Activated naive CD8-positive, alpha-beta T cell treated with anti-CD3 and anti-CD28 coated beads, Interleukin-2, amount 50 U/mL, for 24 hours (primary cell): ENCODE measurements at regions not wholly inside any gene's neighbourhood (a gene's known extent, or its start where the extent isn't known, plus 50 kb on each side); places are given as distances from the start of the nearest gene placed in this dataset.

Experiments
- ATAC-seq: fragments of 150-1000 bp; cut with Tn5 transposase; one replicate; pipeline ENCODE4 v1.10.0; 2021
- DNase-seq: peaks from one replicate; pipeline ENCODE4 v3.0.0; 2021
- H3K27ac Mint-ChIP-seq: one replicate; pipeline ENCODE4 v1.8.0; 2021; ENCODE audit warnings: mild to moderate bottlenecking, mixed read lengths
- H3K27me3 Mint-ChIP-seq: one replicate; pipeline ENCODE4 v1.8.0; 2021; ENCODE audit warnings: mixed read lengths
- H3K36me3 Mint-ChIP-seq: one replicate; pipeline ENCODE4 v1.8.0; 2021; ENCODE audit warnings: low read depth, mixed read lengths
- H3K4me1 Mint-ChIP-seq: one replicate; pipeline ENCODE4 v1.8.0; 2021; ENCODE audit warnings: mixed read lengths
- H3K4me3 Mint-ChIP-seq: one replicate; pipeline ENCODE4 v1.8.0; 2021; ENCODE audit warnings: mild to moderate bottlenecking, moderate library complexity, mixed read lengths
- H3K9me3 Mint-ChIP-seq: one replicate; pipeline ENCODE4 v1.8.0; 2021; ENCODE audit warnings: mixed read lengths

DNA sequence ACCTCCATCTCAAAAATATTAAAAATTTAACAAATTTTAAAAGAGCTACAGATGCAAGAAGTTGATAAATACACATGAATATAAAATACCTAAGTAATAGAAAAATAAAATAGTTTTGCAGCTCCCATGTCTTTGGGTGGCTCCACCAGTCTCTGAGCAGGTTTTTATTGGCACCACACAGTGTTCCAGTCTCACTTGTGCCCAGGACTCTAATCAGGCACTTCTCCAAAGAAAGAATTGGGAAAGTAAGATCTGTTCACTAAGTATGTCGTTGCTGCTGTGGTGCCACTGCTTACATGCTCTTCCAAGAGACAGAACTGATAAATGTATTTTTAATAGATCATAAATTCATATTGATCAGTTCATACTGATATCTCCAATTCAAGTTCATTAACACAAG lies 92.5 kb upstream of the ABI3BP start:
- no peaks in the 10 kb centered on the region for H3K4me1 Mint-ChIP-seq
- ATAC-seq (no peak), DNase-seq (no peak)
- peaks cover 22% of the 10 kb centered on the region for H3K27me3 Mint-ChIP-seq
- no peaks in the 10 kb centered on the region for H3K9me3 Mint-ChIP-seq
- no peak overlapping the region for H3K4me3 Mint-ChIP-seq
- H3K36me3 Mint-ChIP-seq: no peaks in the 10 kb centered on the region
- no peak overlapping the region for H3K27ac Mint-ChIP-seq

- Mint-ChIP-seq H3K27ac (no peak overlapping the region), H3K36me3 (no peaks in the 10 kb centered on the region), H3K4me3 (no peak overlapping the region), H3K9me3 (no peaks in the 10 kb centered on the region), H3K4me1 (no peaks in the 10 kb centered on the region), H3K27me3 (peaks cover 19% of the 10 kb centered on the region)
- no peak for DNase-seq
- ATAC-seq: no peak
Measured at GRCh38 chr3:101084404-101084803, 91.2 kb upstream of the ABI3BP start.

DNA sequence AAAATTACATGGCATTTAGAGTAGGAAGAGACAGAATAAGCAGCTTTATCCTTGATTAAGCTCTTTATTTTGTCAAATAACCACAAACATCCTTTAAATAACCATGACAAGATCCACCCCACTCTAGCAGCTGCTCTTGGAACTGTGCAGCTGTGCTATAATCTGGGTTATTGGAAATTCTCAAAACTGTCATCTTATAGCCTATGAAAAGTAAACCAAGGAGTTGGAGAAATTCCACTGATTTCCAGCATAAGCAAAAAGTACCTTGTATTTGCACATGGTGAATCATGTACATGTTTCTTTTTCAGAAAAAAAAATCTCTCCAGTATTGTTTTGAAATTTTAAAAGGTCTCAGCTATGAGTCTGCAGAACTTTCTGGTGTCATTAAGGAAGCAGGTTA lies 88.8 kb upstream of the ABI3BP start:
- H3K27me3 Mint-ChIP-seq: peaks cover 18% of the 10 kb centered on the region
- H3K36me3 Mint-ChIP-seq: no peaks in the 10 kb centered on the region
- no peak overlapping the region for H3K27ac Mint-ChIP-seq
- DNase-seq (no peak), ATAC-seq (no peak)
- H3K9me3 Mint-ChIP-seq: no peaks in the 10 kb centered on the region
- H3K4me3 Mint-ChIP-seq: no peak overlapping the region
- no peaks in the 10 kb centered on the region for H3K4me1 Mint-ChIP-seq

GRCh38 chr3:101081446-101081845 lies 88.2 kb upstream of the ABI3BP start:
- Mint-ChIP-seq H3K27me3 (peaks cover 18% of the 10 kb centered on the region), H3K9me3 (no peaks in the 10 kb centered on the region), H3K27ac (no peak overlapping the region), H3K4me1 (no peaks in the 10 kb centered on the region), H3K4me3 (no peak overlapping the region), H3K36me3 (no peaks in the 10 kb centered on the region)
- DNase-seq: no peak
- ATAC-seq: no peak

- no peak for DNase-seq
- no peak overlapping the region for H3K27ac Mint-ChIP-seq
Measured at GRCh38 chr3:101077361-101078011, 84.3 kb upstream of the ABI3BP start.

GRCh38 chr3:101074518-101074917 lies 81.3 kb upstream of the ABI3BP start:
- ATAC-seq (no peak), DNase-seq (no peak)
- peaks cover 7% of the 10 kb centered on the region for H3K27me3 Mint-ChIP-seq
- no peaks in the 10 kb centered on the region for H3K4me1 Mint-ChIP-seq
- H3K9me3 Mint-ChIP-seq: no peaks in the 10 kb centered on the region
- H3K36me3 Mint-ChIP-seq: no peaks in the 10 kb centered on the region
- H3K4me3 Mint-ChIP-seq: no peak overlapping the region
- H3K27ac Mint-ChIP-seq: no peak overlapping the region

More at GRCh38 chr3:101077361-101078011, 84.3 kb upstream of the ABI3BP start:
- Mint-ChIP-seq H3K9me3 (no peaks in the 10 kb centered on the region), H3K27me3 (peaks cover 13% of the 10 kb centered on the region), H3K4me1 (no peaks in the 10 kb centered on the region), H3K36me3 (no peaks in the 10 kb centered on the region), H3K4me3 (no peak overlapping the region)
- no peak for ATAC-seq

GRCh38 chr3:101072300-101072699 lies 79.1 kb upstream of the ABI3BP start:
- H3K9me3 Mint-ChIP-seq: no peaks in the 10 kb centered on the region
- DNase-seq: no peak
- no peak for ATAC-seq
- no peak overlapping the region for H3K27ac Mint-ChIP-seq
- H3K27me3 Mint-ChIP-seq: peaks cover 8% of the 10 kb centered on the region
- H3K4me3 Mint-ChIP-seq: no peak overlapping the region
- no peaks in the 10 kb centered on the region for H3K36me3 Mint-ChIP-seq
- no peaks in the 10 kb centered on the region for H3K4me1 Mint-ChIP-seq

DNA sequence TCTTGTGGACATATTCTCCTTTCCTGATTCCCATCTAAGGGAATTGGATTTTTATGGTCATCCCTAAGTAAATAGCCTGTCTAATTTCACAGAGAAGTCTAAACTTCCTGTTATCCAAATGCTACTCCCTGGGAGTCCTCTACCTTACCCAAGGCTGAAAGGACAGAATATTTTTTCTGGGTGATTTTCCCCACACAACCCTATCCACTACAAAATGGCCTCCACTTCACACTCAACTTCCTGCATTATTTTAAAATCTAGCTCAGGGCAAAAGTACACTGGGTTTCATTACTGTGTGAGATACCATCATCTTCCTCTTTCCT lies 77.5 kb upstream of the ABI3BP start:
- H3K4me3 Mint-ChIP-seq: no peak overlapping the region
- DNase-seq (no peak), ATAC-seq (no peak)
- no peaks in the 10 kb centered on the region for H3K9me3 Mint-ChIP-seq
- no peaks in the 10 kb centered on the region for H3K4me1 Mint-ChIP-seq
- H3K36me3 Mint-ChIP-seq: no peaks in the 10 kb centered on the region
- no peak overlapping the region for H3K27ac Mint-ChIP-seq
- H3K27me3 Mint-ChIP-seq: peaks cover 17% of the 10 kb centered on the region

DNA sequence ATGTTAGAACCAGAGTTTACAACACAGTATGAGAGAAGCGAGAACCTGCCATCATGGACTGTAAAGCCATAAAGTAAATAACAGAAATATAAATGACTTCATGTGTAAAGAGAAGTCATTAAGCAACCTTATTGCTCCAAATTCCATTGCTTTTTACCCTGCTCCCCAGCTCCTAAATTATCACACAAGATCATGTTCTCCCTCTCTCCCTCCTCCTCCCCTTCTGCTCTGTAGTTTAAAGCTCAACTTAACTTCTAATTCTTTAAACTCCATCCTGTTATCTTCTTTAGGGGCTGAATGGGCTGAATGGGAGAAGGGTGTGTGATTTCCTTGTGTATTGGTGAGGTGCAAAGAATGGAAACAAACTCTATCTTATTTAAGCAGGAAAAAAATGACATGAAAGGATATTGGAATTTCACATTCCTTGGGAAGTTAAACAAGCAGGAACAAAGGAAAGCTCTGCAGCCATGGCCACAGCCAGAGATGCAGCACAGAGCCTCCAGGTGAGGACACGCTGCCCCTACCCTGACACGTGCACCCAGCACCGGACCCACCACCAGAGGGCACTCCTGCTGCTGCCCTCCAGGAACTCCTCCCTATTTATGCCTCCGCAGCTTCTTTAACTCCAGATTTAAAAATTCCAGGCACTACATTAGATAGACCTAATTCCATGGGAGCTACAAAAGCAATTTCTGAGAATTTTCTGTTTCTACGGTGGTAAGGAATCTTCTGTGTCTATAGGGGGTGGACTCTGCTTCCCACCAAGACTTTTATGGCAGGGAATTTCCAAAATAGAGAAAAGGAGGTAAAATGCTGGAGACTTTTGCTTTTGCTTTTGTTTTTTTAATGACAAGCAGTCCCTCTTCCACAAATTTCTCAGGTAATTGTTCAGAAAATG lies 76.9 kb upstream of the ABI3BP start:
- peak; percentile 87 for ATAC-seq
- Mint-ChIP-seq H3K4me1 (no peaks in the 10 kb centered on the region), H3K9me3 (no peaks in the 10 kb centered on the region), H3K27me3 (peaks cover 20% of the 10 kb centered on the region), H3K36me3 (no peaks in the 10 kb centered on the region), H3K4me3 (no peak overlapping the region), H3K27ac (no peak overlapping the region)
- DNase-seq: peak; percentile 82

- no peaks in the 10 kb centered on the region for H3K4me1 Mint-ChIP-seq
- no peak overlapping the region for H3K4me3 Mint-ChIP-seq
- no peak for DNase-seq
- peaks cover 28% of the 10 kb centered on the region for H3K27me3 Mint-ChIP-seq
- no peak for ATAC-seq
- H3K36me3 Mint-ChIP-seq: no peaks in the 10 kb centered on the region
- no peaks in the 10 kb centered on the region for H3K9me3 Mint-ChIP-seq
- H3K27ac Mint-ChIP-seq: no peak overlapping the region
Measured at GRCh38 chr3:101068876-101069606, 75.8 kb upstream of the ABI3BP start.

- peaks cover 2% of the 10 kb centered on the region for H3K9me3 Mint-ChIP-seq
- no peak for ATAC-seq
- H3K27ac Mint-ChIP-seq: no peak overlapping the region
- no peaks in the 10 kb centered on the region for H3K36me3 Mint-ChIP-seq
- H3K4me1 Mint-ChIP-seq: no peaks in the 10 kb centered on the region
- DNase-seq: no peak
- H3K27me3 Mint-ChIP-seq: peaks cover 29% of the 10 kb centered on the region
- H3K4me3 Mint-ChIP-seq: no peak overlapping the region
Measured at GRCh38 chr3:101066711-101067129, 73.5 kb upstream of the ABI3BP start.

GRCh38 chr3:101065962-101066361 lies 72.7 kb upstream of the ABI3BP start:
- H3K4me1 Mint-ChIP-seq: no peaks in the 10 kb centered on the region
- no peaks in the 10 kb centered on the region for H3K36me3 Mint-ChIP-seq
- ATAC-seq: no peak
- H3K4me3 Mint-ChIP-seq: no peak overlapping the region
- H3K9me3 Mint-ChIP-seq: peaks cover 5% of the 10 kb centered on the region
- peaks cover 25% of the 10 kb centered on the region for H3K27me3 Mint-ChIP-seq
- no peak for DNase-seq
- H3K27ac Mint-ChIP-seq: no peak overlapping the region

DNA sequence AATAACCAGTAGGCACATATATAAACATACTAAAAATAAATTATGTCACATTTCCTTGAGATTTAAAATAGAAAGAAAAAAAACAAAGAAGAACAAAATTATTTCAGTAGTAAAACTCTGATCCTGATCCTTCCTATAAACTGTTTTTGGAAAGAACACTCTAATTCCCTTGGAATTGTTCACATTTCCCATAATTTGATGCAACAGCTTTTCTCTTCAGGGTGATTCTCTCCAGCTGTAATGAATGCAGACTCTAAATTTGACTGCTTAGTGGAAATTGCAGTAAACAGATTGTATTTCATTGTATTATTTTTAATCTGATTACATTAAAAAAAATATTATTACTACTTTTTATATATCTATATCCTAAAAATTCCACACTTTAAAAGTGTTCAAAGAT lies 70.2 kb upstream of the ABI3BP start:
- Mint-ChIP-seq H3K36me3 (peaks cover 2% of the 10 kb centered on the region), H3K27ac (no peak overlapping the region), H3K9me3 (peaks cover 28% of the 10 kb centered on the region), H3K4me3 (no peak overlapping the region), H3K4me1 (no peaks in the 10 kb centered on the region), H3K27me3 (peaks cover 24% of the 10 kb centered on the region)
- ATAC-seq: no peak
- DNase-seq: no peak

DNA sequence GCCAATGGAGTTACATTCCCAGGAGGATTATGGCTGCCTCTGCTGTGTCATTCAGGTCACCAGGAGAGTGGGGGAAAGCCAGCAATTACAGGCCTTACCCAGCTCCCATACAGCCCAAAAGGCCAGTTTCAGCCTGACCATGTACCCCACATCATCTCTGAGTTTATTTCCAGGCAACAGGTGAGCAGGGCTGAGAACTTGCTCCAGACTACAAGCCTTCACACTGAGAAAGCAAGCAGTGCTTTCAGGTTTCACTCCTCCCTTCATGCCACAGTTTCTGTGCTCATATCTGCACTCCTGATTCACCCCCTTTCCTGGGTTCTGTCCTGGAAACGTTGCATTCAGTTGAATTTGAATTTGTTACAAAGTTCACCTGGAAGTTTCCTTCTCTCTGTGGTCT lies 68.1 kb upstream of the ABI3BP start:
- Mint-ChIP-seq H3K27ac (no peak overlapping the region), H3K36me3 (peaks cover 2% of the 10 kb centered on the region), H3K27me3 (peaks cover 18% of the 10 kb centered on the region), H3K9me3 (peaks cover 33% of the 10 kb centered on the region), H3K4me1 (no peaks in the 10 kb centered on the region), H3K4me3 (no peak overlapping the region)
- ATAC-seq (no peak), DNase-seq (no peak)

GRCh38 chr3:101050866-101051265 lies 57.6 kb upstream of the ABI3BP start:
- DNase-seq: no peak
- no peaks in the 10 kb centered on the region for H3K36me3 Mint-ChIP-seq
- H3K4me3 Mint-ChIP-seq: no peak overlapping the region
- no peaks in the 10 kb centered on the region for H3K27me3 Mint-ChIP-seq
- H3K4me1 Mint-ChIP-seq: no peaks in the 10 kb centered on the region
- no peak overlapping the region for H3K27ac Mint-ChIP-seq
- H3K9me3 Mint-ChIP-seq: no peaks in the 10 kb centered on the region
- ATAC-seq: no peak
